Motor neuron (in vitro differentiated cells): ENCODE measurements at regions not wholly inside any gene's neighbourhood (a gene's known extent, or its start where the extent isn't known, plus 50 kb on each side); places are given as distances from the start of the nearest gene placed in this dataset.
"Not testable (repeated sequence)": the region's sequence is repeated elsewhere in the genome, so short reads cannot be mapped to it uniquely, and the experiment has no call there.

ENCODE experiments used
- ATAC-seq, 8 experiments: fragments of 200-7000 bp; cut with Tn5 transposase; replicated peaks in 6 of 8; 2 replicates each; pipeline ENCODE4 v1.8.0; 2021; ENCODE audit warnings: mild to moderate bottlenecking in 8 of 8, moderate library complexity in 8 of 8
- H3K27ac ChIP-seq, 2 donors: fragments of 250-450 bp; sonication (Bioruptor Pico); 2 replicates each; pipeline ENCODE4 v1.9.0; 2021; ENCODE audit warnings: antibody characterized with exemption in 2 of 2, mild to moderate bottlenecking in 2 of 2, moderate library complexity in 1 of 2
- H3K4me1 ChIP-seq, 2 donors: fragments of 250-450 bp; sonication (Bioruptor Pico); replicated peaks in 1 of 2; 2 replicates each; pipeline ENCODE4 v1.6.1; 2021; ENCODE audit warnings: antibody characterized with exemption in 2 of 2, mild to moderate bottlenecking in 2 of 2, moderate library complexity in 1 of 2
- H3K4me3 ChIP-seq, 5 donors: fragments of 250-450 bp; sonication (Bioruptor Pico); 2 replicates each; pipeline ENCODE4 v1.9.0; 2021; ENCODE audit warnings: antibody characterized with exemption in 5 of 5, mild to moderate bottlenecking in 5 of 5, moderate library complexity in 4 of 5
- WGBS, 10 experiments: fragments of 450-650 bp; shearing (Covaris generic); methylation state at CpG; one replicate each; pipeline ENCODE4 v1.0.0; 2022; 5-methylcytosine and 5-hydroxymethylcytosine counted together
- in situ Hi-C, 9 experiments: fragments of 400-800 bp; cut with MboI; loops; one replicate each; pipeline ENCODE4 v1.15.0; 2021; ENCODE audit warnings: low sequenced_read_pairs in 9 of 9, low pct_unique_long_range_greater_than_20kb in 2 of 9; ENCODE audit not compliant: unreplicated experiment in 9 of 9

DNA sequence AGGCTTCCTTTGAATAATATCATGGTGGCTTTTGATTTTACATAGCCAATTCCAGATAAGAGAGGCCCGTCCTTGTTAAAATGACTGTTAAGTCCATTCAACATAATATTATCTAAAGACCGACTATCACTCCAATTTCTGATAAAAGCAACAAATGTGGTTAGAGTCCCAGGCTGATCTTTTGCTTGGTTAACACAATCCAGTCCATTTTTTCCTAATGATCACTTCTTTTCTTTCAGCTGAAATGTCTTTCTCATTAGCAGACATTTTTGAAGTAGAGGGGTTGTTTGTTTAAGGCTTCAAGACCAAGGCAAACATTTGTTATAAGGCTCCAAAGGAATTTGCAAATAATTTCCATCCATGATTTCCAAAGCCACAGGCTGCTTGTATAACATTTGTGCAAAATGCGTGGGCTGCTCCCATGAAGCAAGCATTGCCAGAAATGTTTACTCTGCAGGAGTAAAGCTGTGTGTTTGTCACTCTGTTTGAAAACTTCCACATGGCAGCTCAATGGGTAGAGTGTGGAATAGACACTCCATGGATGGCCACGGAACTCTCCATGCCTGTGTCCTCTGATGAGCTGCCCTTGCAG is 111.5 kb downstream of the PSMG1 start:
- peaks cover 0 to 4% of the 10 kb centered on the region in 2 donors for H3K4me1 ChIP-seq
- no peak overlapping the region for H3K4me3 ChIP-seq
- 13 to 100% (median 50%) methylated on average over 1 to 3 of the region's 4 CpGs; no CpG with 5 or more reads in 1 of the 10 experiments for WGBS, 10 experiments
- no peak overlapping the region for H3K27ac ChIP-seq
- peak in 2 of 8 experiments; percentile 58 to 90 for ATAC-seq
- in situ Hi-C loops: no loop called here

DNA sequence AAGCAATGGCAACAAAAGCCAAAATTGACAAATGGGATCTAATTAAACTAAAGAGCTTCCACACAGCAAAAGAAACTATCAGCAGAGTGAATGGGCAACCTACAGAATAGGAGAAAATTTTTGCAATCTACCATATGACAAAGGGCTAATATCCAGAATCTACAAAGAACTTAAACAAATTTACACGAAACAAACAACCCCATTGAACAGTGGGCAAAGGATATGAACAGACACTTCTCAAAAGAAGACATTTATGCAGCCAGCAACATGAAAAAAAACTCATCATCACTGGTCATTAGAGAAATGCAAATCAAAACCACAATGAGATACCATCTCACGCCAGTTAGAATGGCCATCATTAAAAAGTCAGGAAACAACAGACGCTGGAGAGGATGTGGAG is 113.4 kb downstream of the PSMG1 start:
- not testable (repeated sequence) for H3K4me3 ChIP-seq, H3K4me1 ChIP-seq

GRCh38 chr21:39066829-39067780 is 116.1 kb downstream of the PSMG1 start:
- no peak overlapping the region for H3K27ac ChIP-seq
- in situ Hi-C loops: no loop called here

More for the DNA sequence above, 113.4 kb downstream of the PSMG1 start:
- H3K27ac ChIP-seq, in situ Hi-C loops, ATAC-seq: not testable (repeated sequence)
- 33 to 100% (median 100%) methylated on average over 1 of the region's 3 CpGs; no CpG with 5 or more reads in 5 of the 10 experiments for WGBS, 10 experiments

DNA sequence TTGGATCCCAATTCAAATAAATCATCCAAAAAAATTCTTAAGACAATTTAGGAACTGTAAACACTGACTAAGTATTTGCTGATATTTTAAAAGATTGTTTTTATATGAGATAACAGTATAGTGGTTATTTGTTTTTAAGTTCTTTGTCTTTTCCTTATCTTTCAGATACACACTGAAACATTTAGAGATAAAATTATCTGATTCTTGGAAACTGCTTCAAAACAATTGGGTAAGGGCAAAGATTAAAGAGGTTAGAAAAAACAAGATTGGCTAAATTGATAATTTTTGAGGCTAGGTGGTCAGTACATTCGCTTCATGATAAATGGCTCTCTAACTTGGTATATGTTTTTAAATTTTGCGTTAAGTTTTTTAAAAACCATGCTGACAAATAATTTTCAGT is 117.3 kb downstream of the PSMG1 start:
- no peak overlapping the region for H3K27ac ChIP-seq
- peaks cover 2 to 6% of the 10 kb centered on the region in 2 donors for H3K4me1 ChIP-seq
- in situ Hi-C loops: no loop called here
- no peak overlapping the region for H3K4me3 ChIP-seq
- no peak for ATAC-seq
- 50 to 100% (median 91%) methylated on average over 1 to 2 of the region's 2 CpGs; no CpG with 5 or more reads in 1 of the 10 experiments for WGBS, 10 experiments

More at GRCh38 chr21:39066829-39067780, 116.1 kb downstream of the PSMG1 start:
- 45 to 100% (median 91%) methylated on average over 1 to 12 of the region's 12 CpGs; no CpG with 5 or more reads in 3 of the 10 experiments for WGBS, 10 experiments
- ATAC-seq: no peak
- Histone ChIP-seq H3K4me1 (no peaks in the 10 kb centered on the region), H3K4me3 (no peak overlapping the region)

DNA sequence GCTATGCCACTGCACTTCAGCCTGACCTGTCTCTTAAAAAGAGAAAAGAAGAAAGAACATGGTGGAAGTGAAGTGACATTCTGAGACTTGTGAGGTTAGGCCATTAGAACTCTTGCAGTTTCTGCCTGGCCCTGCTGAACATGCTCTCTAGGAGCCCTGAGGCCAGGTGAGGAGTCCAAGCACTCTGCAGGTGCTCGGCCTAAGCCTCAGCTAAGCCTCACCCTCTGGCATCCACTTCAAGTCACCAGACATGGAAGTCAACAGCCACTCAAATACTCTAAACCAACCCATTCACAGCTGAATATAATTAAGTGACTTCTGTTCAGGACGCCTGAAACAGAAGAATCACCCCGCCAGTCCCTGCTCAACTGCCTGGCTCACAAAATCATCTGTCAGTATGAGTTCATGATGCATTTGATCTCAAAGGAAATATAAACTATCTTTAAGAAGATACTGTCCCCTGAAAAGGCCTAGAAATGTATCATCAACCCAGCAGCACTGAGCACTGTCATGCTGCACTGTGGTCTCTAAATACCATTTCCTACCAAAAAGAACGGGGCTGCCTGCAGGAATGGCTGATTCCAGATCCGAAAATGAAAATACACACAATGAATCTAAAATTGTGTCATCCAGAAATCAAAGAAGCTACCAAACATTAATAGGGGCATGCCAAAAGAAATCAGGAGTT is 118.8 kb downstream of the PSMG1 start:
- in situ Hi-C loops: no loop called here
- Histone ChIP-seq H3K27ac (no peak overlapping the region), H3K4me3 (no peak overlapping the region), H3K4me1 (peaks cover 4 to 10% of the 10 kb centered on the region in 2 donors)
- WGBS, 10 experiments: 74 to 100% (median 91%) methylated on average over 1 to 4 of the region's 5 CpGs; no CpG with 5 or more reads in 2 of the 10 experiments
- ATAC-seq: no peak

- Histone ChIP-seq H3K4me1 (peaks cover 4 to 10% of the 10 kb centered on the region in 2 donors), H3K4me3 (no peak overlapping the region), H3K27ac (no peak overlapping the region)
- no peak for ATAC-seq
- in situ Hi-C loops: no loop called here
These were observed 119.7 kb downstream of the PSMG1 start for GRCh38 chr21:39063517-39063916.

GRCh38 chr21:39062196-39062595 is 121.1 kb downstream of the PSMG1 start:
- in situ Hi-C loops: no loop called here
- Histone ChIP-seq H3K4me1 (peaks cover 4 to 10% of the 10 kb centered on the region in 2 donors), H3K27ac (no peak overlapping the region), H3K4me3 (no peak overlapping the region)
- 50 to 81% methylated on average over 1 to 3 of the region's 9 CpGs; no CpG with 5 or more reads in 8 of the 10 experiments for WGBS, 10 experiments
- ATAC-seq: peak in 5 of 8 experiments; percentile 17 to 41 (median 37)

DNA sequence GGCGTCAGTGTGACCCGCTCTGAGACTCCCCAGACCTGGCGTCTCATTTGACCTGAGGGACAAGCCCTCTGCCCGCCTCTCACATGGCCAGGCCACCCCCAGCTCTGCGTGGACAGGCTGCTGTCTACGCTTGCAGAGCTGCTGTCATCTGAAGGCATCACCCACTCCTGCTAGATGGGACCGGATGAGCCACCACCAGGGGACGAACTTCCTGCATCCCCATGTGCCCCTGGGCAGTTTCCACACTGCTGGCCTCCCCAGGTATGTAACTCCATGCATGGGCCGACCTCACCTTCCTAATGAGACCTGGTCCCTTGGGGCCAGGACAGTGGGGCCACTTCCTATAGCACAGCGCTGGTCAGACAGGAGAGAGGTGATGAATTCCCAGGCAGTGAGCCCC is 121.5 kb downstream of the PSMG1 start:
- Histone ChIP-seq H3K4me3 (no peak overlapping the region), H3K27ac (no peak overlapping the region), H3K4me1 (peaks cover 4 to 10% of the 10 kb centered on the region in 2 donors)
- ATAC-seq: no peak
- 60 to 100% (median 95%) methylated on average over 1 to 4 of the region's 10 CpGs; no CpG with 5 or more reads in 7 of the 10 experiments for WGBS, 10 experiments
- in situ Hi-C loops: no loop called here

- WGBS, 10 experiments: 0 to 69% (median 64%) methylated on average over 1 to 4 of the region's 9 CpGs; no CpG with 5 or more reads in 6 of the 10 experiments
- peak in 4 of 8 experiments; percentile 38 to 84 (median 77) for ATAC-seq
- Histone ChIP-seq H3K27ac (peak overlapping the region in 1 of 2 donors; percentile 52), H3K4me1 (peaks cover 4 to 14% of the 10 kb centered on the region in 2 donors), H3K4me3 (no peak overlapping the region)
- in situ Hi-C loops: no loop called here
These were observed 122.7 kb downstream of the PSMG1 start for GRCh38 chr21:39060485-39061083.

GRCh38 chr21:39057121-39057520 is 126.1 kb downstream of the PSMG1 start:
- 60 to 100% (median 92%) methylated on average over 1 of the region's 2 CpGs; no CpG with 5 or more reads in 6 of the 10 experiments for WGBS, 10 experiments
- H3K27ac ChIP-seq: no peak overlapping the region
- no peak for ATAC-seq

DNA sequence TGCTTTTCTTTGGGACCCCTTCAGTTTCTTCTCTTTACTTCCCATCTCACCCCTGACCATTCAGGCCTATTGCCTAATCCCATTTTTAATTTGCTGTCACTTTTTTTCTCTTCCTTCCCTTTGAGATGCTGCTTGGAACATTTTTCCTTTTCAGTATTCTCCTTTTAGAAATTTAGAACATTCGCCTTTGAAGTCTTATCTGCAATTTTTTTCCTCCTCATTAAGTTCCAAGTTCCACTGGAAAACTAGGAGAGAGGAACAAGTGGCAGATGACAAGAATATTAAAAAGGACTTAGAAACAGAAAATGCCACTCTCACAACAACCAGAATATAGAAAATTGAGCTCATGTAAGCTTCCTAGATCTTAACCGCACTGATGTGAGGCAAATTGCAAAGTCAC is 126.6 kb downstream of the PSMG1 start:
- Histone ChIP-seq H3K4me3 (no peak overlapping the region), H3K27ac (no peak overlapping the region), H3K4me1 (peaks cover 4 to 14% of the 10 kb centered on the region in 2 donors)
- no peak for ATAC-seq
- WGBS, 10 experiments: 53 to 100% (median 74%) methylated on average over 1 to 2 of the region's 2 CpGs; no CpG with 5 or more reads in 1 of the 10 experiments
- in situ Hi-C loops: no loop called here

More at GRCh38 chr21:39057121-39057520, 126.1 kb downstream of the PSMG1 start:
- H3K4me1 ChIP-seq: peaks cover 4 to 14% of the 10 kb centered on the region in 2 donors
- no peak overlapping the region for H3K4me3 ChIP-seq
- in situ Hi-C loops: no loop called here

DNA sequence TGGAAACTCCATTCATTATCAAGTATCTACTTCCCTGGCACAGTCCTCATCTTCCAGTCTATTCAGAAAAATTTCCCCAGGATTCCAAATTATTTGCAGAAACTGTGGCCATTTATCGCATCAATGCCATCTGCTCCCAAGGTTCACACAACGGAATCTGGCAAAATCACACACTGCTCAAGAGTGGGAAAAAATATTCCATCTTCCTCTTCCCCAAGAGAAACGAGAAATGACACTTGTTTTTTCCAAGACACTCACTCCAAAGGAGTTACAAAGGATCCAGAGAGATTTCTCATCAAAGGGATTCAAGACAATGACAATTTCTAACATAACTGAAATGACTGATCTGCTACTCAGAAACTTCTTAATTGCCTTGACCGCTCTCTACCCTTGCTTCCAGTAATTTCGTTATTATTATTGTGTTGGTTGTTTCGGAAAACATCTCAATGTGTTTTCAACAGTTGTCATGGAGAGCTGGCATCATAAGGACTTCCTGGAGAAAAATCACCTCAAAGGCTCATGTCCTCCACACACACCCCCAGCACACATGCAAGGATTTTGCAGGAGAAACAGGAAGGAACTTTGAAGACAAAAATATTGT is 128.0 kb downstream of the PSMG1 start:
- WGBS, 10 experiments: 0 to 96% (median 43%) methylated on average over 1 to 6 of the region's 6 CpGs; no CpG with 5 or more reads in 1 of the 10 experiments
- ATAC-seq: no peak
- H3K27ac ChIP-seq: no peak overlapping the region
- in situ Hi-C loops: no loop called here
- H3K4me3 ChIP-seq: no peak overlapping the region
- peaks cover 0 to 4% of the 10 kb centered on the region in 2 donors for H3K4me1 ChIP-seq
